NCI-H526 (cell line): ENCODE measurements at regions not wholly inside any gene's neighbourhood (a gene's known extent, or its start where the extent isn't known, plus 50 kb on each side); places are given as distances from the start of the nearest gene placed in this dataset.

ENCODE experiments used
- DNase-seq, 2 experiments: peaks; one replicate each; lab custom pipeline; 2025; lab: John Stamatoyannopoulos, UW

DNA sequence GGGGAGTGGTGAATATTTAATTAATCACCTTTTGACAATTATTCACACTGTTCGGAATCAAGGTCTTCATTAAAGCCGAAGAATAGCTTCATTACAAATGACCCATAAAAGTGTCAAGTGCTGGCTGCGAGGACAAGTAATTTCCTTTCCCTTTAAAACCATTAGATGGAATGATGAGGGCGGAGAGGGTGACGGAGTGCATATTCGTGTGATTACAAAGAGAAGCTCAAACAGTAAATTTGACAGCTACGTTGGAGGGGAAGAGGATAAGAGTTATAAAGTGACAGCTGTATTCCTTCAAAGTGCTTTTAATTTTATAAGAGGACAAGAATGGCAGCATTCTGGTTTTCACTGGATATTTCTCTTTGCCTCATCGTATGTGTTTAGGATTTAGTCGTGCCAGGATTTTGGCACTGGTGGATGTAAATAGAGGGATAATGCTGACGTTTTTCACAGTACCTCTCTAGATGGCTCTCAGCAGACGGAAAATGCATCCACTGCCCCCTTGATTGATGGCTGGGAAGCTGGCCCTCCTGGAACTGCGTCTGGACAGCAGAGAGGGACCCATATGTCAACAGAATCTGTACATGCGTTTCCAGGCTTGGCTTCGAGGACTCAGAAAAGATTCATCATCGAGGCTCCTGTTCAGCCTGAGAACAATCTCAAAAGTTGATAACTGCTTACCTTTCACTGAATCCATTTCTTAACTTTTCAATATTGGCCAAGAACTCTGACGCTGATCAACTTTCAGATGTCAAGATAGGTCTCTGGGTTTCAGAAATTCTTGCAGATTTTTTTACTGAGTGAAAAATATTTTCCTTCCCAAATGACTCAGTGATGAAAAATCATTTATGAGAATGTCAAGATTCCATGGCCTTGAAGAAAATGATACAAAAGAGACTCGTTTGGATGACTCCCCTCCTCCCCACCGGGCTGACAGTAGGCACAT lies 50.4 kb upstream of the IRX2 start:
- no peak for DNase-seq
